Stimulated activated CD4-positive, alpha-beta T cell treated with anti-CD3 and anti-CD28 coated beads, Interleukin-15, amount 100 ng/mL, for 48 hours (primary cell): ENCODE measurements at regions not wholly inside any gene's neighbourhood (a gene's known extent, or its start where the extent isn't known, plus 50 kb on each side); places are given as distances from the start of the nearest gene placed in this dataset.

Source experiments
- DNase-seq, 2 donors: peaks; one replicate each; pipeline ENCODE4 v3.0.0-alpha.2; 2020; ENCODE audit warnings: low read depth in 2 of 2

DNA sequence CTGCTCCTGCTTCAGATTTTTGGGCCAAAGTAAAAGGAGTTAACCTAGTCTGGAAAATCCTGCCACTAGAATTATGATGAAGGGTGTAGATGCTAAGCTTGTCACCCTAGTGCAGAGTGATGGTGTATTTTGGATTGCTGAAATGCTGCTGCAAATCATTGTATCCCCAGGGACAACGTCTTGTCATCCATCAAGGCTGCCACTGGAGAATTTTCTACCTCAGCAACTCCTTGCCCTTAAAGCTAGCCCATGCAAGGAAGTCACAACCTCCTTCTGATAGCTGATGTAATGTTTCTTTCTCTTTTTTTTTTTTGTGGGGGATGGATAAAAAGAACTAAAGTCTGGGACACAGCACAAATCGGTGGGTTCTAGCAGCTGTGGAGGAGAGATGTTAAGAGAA, 139.4 kb upstream of the FRMD6 start:
- no peak for DNase-seq

DNA sequence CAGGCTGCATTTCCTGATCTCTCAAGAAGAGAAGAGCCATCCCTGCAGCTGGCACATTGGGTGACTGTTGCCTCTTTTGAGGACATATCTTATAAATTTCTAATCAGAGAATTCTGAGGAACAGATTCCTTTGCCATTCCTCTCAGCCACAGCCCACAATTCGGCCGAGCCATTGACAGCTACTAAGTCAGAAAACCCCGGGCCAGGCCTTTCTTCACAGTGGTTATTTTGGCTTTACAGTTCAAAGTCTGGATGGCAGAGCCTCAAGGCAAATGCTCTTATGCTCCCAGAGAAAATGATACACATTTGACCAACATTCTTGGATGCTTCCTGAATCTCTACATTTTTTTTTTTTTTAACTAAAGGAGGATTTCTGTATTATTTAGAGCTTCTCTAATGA, 138.4 kb upstream of the FRMD6 start:
- no peak for DNase-seq

DNA sequence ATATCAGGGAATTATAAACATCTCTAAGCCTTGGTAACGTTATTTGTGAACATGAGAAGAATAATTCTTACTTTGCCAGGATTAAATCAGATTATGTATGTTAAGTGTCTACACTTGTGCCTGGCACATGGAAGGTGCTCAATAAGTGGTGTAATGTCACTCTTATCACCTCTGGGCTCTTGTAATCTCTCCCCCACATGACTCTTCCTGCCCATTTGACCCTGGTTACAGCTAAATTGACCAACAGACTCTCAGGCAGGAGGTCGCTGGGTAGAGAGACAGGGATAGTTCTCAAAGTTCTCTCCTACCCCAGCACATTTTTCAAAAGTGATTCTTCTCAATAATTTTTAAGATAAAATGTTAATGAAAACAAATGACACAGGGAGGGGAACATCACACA, 137.8 kb upstream of the FRMD6 start:
- no peak for DNase-seq

DNA sequence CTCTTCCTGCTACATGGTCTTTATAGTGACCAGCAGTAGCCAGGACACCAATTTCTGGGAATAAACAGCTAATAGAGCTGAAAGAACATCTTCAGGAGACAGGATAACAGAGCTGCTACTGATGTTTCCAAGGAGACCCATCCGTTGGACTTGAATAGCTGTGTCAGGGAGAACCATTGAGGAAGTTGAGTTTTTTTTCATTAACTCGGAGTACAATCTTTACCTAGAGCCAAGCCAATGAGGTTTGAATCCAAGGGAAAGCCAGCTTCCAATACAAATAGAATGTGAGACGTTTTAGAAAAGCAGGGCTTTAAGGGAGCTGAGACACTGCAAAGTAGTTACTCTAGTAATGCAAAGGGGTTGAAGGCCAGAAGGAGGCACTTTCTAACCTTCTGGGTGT, 136.1 kb upstream of the FRMD6 start:
- DNase-seq = no peak

DNA sequence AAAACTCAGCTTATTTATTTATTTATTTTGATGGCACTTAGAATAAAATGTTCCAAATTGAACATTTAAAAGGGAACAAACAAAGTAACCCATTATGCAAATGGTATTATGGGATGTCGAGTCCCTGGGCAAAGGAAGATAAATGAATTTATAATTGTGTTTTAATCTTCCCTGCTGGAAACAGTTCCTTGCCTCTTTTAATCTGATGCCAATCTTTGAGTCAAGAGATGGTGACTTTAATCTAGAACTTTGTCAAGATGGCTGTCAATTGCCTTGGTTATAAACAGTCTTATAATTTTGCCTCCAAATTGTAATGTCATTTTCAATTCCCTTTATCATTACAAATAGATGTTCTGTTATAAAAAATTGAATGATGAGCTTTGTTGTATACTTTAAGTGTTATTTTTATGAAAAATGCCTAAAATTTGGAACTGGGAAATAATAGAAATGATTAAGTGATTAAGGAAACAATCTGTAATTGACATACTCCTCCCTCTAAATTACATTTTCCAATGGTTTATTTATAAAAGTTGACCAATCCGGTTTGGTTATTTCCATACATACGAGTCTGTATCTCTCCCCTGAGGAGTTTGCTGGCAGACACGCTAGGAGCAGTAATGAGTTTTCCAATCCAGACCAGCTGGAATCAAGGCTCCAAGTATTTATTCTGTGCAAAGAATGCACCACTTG, 134.9 kb upstream of the FRMD6 start:
- no peak for DNase-seq

DNA sequence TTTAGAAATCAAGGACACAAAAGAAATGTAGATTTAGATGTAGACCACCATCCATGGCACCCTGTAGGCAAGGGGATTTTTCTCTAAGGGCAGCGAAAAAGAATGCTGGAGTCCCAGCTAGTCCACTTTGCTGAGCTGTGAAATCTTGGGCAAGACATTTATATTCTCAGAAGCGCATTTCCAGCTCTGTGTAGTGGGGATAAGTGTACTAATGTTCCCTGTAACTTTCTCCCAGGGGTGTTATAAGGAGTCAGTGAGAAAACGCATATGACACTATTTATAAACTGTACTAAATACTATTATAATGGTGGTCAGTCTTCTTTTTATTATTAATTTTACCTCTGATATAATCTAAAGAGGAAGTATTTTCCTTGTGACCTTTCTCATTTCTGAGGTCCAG, 133.4 kb upstream of the FRMD6 start:
- DNase-seq = no peak

DNA sequence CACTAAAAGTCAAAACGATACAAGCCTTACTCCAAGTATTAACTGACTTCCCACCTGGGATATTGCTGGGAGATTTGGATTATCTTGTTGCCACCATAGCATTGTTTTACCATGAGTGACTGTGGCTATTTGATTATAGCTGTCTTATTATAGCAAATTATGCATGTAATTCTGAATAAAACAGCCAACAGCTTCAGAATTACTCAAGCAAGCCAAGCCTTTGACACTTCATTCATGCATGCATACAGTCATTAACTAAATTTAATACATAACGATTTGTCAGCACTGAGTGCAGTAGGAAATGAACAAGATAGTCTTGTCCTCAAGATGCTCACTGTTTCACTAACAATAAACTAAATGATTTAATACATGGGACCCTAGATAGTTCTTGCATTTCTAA, 133.0 kb upstream of the FRMD6 start:
- DNase-seq = no peak

DNA sequence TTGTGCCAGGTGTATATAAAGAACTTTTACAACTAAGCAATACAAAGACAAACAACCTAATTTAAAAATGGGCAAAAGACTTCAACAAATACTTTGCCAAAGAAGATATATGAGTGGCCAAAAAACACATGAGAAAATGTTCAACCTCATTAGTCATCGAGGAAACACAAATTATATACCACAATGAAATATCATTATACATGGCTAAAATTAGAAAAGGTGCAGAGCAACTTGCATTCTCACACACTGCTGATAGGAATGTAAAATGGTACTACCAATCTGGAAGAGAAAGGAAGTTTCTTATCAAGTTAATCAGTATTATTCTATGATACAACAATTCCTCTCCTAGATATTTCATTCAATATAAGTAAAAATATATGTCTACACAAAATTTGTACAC, 131.6 kb upstream of the FRMD6 start:
- no peak for DNase-seq

DNA sequence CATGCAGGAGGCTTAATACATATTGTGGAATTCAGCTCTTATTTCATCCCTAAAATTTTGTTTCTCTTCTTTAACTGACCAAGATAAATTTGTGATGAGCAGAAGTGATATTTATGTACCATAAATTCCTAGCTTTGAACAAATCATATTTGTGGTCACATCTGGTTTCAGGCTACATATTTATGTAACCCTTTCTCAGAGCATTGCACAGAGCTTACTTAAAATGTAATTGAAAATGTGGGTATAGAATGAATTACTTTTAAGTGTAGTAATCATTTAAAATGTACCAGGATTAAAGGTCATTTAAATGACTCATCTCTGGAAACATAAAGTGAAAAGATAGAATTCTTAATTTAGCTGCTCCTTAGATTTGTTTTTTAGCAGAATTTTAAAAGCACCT, 129.9 kb upstream of the FRMD6 start:
- DNase-seq = no peak

DNA sequence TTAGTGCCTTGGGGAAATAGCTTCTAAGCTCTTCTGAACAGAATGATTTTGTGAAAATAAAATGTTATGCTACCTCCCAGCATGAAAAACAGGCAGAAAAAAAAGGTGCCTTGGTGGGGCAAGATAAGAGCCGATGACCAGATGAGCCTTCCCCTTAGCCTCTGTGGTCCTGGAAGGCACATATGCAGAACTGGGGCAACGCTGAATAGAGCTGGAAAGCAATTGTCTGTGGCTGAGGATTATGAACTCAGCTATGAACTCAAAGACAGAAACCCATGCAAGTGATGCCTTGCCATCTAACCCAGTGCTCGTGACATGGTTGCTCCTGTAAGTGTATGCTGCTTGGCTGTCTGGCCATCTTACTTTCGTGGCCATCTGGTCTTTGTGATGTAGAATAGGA, 128.5 kb upstream of the FRMD6 start:
- no peak for DNase-seq

DNA sequence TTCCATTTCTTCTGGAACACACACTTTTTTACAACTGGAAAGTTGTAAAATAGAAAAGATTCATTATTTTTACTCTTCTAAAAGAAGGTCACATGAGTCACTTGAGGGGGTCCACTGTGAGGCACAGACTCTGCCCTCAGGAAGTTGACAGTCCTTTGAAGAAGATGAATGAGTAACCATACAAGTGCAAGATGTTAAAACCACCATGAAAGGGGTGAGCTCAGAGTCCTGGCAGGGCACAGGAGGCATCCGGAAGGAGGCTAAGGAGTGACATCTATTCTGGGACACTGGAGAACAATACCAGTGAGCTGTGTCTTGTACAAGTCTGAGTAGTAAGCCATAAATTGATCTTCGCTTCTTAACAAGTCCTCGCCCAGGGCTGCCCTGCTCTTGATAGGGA, 126.0 kb upstream of the FRMD6 start:
- DNase-seq = no peak

DNA sequence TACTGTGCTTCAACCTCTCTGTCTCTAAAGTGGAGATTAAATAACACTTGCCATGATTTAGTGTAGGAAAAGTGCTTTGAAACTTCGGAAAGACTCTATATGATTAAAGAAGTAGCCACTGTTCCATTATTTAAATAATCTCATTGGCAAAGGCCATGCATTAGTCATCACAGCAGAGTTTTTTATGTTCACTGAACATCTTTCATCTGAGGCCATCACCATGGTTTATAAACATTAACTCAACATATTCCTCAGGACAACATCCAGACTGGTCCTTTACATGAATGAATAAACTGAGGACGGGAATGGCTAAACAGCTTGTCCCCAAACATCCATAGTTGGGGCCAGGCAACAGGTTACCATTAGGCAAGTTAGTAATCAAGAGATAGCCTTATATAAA, 124.6 kb upstream of the FRMD6 start:
- DNase-seq = no peak

DNA sequence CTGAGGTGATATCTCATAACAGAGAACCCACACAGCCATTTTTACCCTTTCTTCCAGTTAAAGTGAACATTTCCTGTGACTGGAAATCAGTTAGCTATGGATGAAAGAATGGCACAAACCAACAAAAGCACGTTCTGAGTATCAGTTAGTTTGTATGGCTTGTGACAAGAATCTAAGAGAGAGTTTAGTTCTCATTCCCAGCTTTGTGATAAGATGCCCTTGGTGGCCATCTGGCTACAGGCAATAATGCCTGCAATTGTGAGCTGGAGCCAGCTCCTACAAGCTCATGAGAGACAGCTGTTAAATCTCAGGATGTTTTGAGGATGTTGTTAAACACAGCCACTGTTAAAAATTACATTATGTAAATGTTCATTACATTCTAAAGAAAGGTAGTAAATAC, 122.0 kb upstream of the FRMD6 start:
- DNase-seq = no peak

DNA sequence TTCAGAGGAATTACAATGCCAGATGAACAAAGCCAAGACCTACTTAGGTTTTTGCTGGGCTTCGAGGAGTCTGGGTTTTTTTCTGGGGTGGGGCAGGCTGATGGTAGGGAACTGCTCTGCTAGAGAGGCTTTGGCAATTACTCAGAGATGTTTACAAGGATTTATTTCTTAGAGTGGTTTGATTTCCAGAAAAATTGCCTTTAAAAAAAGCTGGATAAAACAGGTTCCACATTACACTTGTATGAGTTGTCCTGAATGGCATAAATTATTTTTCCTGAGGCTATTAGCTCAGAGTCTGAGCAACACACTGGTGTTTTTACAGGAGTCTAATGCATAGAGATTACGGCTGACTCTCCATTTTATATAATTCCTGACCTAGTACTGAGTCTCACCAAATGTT, 118.5 kb upstream of the FRMD6 start:
- DNase-seq = no peak

DNA sequence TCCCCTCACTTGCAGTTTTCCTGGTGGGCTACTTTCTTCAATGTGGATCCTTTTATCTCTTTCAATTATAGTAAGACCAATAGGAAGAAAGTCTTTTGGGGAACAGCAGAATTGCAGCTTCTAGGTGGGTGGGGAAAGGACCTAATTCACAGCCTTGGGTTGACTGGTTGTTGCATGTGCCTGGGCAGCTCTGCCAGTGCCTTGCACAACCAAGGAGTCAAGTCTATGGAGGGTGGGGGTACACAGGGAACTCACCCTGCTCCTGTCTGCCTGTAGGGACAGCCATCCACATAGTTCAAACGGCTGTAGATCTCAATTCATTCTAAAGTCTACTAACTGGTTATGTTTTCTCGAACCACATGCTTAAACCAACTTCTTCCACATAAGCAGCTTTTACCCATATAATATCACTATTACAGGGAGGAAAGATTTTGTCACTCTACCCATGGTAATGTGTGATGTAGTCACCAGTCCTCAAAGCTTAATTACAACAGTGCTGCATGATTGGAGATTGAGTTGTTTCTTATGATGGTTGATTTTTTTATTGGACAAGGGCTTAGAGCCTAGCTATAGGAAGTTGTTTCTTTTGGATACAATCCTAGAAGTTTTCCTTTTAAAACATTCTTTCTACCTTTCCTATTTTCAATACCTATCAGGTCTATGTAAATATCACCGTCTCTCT, 117.7 kb upstream of the FRMD6 start:
- DNase-seq = no peak

DNA sequence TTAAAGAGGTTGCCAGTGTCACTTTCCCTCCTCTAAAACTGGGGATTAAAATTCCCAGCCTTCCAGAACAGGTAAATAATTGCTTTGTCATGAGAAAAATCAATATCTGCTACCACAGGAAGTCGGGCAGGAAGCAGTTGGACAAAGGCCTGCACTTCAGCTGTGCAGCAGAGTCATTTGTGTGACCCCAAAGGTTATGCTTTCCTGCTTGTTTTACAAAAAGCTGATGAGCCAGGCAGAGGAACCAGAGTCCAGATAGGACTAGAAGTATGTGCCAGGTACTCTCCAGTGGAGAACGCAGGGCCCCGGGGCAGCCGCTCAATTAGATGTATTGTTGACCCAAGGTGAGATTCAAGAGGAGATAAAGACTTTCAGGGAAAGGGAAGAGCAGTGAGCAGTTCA, 117.1 kb upstream of the FRMD6 start:
- DNase-seq = no peak

DNA sequence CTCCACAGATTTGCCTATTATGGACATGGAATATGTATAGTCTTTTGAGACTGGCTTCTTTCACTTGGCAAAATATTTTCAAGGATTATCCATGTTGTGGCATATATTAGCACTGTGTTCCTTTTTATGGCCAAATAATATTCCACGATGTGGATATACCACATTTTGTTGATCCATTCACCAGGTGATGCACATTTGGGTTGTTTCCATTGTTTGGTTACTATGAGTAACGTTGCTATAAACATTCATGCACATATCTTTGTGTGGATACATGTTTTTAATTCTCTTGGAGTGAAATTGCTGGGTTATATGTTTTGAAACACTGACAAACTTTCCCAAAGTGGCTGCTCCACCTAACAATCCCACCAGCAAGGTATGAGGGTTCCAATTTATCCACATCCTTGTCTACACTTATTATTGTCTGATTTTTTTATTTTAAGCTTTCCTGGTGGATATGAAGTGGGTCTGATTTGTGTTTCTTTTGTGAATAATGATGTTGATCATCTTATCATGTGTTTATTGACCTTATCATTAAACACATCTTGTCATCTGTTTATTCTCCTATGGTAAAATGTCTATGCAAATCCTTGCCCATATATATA, 116.2 kb upstream of the FRMD6 start:
- no peak for DNase-seq

DNA sequence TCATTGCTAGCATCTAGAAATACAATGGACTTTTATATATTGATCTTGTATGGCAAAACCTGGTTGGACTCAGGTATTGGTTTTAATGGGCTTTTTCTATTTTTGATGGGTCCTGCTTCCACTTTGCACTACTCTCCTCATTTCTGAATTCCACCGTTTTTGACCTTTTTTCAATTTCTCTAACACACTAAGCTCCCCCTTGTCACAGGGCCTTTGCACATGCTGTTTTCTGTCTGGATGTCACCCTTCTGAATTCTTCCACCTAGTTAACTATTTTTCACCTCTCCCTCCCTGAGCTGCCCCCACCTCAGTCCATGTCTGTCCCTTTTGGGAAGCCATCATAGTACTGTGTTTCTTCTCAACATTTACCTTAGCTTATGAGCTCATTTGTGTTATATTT, 112.7 kb upstream of the FRMD6 start:
- no peak for DNase-seq

DNA sequence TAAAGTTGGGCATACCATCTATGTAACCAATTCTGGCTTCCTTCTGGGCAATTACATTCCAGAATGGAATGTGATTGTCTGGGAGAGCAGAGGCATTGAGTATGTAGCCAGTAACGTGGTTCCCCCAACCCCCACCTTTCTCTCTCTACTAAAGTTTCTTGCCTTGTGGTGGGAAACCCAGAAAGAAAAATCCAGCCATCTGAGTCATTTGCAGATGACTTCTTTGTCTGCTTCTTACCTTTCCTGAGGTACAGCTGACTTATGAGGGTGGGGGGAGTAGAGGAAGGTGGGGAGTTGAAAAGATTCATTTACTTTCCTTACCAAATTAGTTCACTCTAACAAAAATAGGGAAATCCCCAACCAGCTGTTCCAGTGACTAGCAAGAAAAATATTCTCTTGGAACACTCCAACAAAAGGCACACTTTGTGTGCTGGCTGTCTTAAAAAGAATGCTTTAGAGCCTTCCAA, 112.1 kb upstream of the FRMD6 start:
- DNase-seq = no peak

DNA sequence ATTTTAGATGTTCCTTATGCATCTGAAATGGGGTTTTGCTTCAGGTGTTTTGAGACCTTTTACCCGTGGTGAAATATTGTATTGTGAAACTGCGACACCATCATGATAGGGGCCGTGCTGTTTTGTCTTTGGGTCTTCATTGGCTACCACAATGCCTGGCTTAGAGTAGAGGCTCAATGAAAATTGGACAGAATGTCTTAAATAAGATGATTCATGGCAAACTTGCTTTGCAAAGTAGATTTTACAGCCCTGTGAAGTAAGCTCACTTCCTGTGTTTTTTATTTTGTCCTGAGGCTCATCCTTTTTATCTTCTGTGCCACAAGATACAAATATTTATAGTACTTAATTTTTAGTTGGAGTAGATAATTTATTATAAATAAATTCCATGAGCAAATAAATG, 111.3 kb upstream of the FRMD6 start:
- no peak for DNase-seq

DNA sequence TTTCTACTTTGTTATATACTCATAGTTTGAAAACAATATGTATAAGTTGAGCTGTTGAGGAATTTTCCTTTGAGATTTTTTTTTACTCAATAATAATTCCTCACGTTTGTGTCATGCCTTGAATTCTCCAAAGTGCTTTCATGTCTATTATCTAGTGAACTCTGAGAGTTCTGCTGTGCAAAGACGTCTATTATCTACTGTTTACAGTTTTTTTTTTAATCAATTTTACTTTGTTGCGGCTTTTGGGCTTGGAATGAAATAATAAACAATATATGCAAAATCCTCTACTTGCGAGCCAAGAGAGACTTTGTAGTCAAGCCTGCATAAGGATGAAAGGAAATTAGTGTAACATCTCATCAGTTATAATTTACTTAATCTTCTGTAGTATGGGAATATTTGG, 107.2 kb upstream of the FRMD6 start:
- DNase-seq = no peak

DNA sequence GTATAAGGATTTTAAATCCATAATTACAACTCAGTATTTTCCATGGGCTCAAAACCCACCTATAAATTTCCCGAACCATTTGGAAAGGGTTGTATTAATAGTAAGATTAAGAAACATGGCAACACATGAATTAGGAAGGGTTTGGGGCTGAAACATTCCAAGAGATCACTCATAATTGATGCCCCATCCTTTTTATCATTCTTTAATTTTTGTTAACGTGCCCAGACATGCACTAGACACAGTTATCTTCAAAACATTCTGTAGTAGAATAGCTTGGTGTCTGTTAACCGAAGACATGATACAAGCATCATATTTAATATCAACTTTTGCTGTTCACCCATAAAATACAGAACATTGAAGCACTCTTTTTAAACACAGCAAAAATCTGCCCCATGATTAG, 106.8 kb upstream of the FRMD6 start:
- DNase-seq = no peak

DNA sequence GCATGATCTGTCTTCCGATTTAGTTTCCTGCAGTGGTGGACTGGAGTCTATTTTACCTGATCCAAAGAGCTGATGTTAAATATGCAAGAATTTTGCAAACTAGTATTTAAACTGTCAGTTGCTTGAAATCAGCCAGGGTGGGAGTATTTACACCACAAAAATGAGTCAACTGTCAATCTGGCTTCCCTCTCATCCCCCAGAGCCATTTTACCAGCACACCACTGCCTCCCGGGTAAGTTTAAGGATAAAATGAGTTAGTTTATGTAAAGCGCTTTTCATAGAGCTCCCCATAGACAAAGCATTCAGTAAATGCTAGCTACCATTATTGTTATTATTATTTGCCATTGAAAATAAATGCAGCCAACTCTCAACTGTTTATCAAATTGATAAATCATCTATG, 106.3 kb upstream of the FRMD6 start:
- DNase-seq = no peak
